Ovary (tissue), 3 donors: ENCODE measurements at regions not wholly inside any gene's neighbourhood (a gene's known extent, or its start where the extent isn't known, plus 50 kb on each side); places are given as distances from the start of the nearest gene placed in this dataset.

Experiments used
- CTCF ChIP-seq, 3 donors: fragments of 450-650 bp in 2 of 3; fragments of 200-600 bp in 1 of 3; IDR thresholded peaks; one replicate each; pipeline versions ENCODE4 v1.5.1 to v1.8.0; 2016 to 2022; ENCODE audit warnings: antibody characterized with exemption in 3 of 3, mild to moderate bottlenecking in 1 of 3
- POLR2A ChIP-seq: fragments of 450-650 bp; IDR thresholded peaks from one replicate; pipeline ENCODE4 v1.6.1; 2017; ENCODE audit warnings: antibody characterized with exemption, mild to moderate bottlenecking, moderate library complexity
- donor health status: DM: no; HTN: no; CAD: no.

- TF ChIP-seq CTCF (IDR thresholded peaks at IDR 0.05) (no peak), POLR2A (no peak)
These were observed 159.6 kb upstream of the RTL1 start for GRCh38 chr14:101063121-101063520.
